H1 (cell line): ENCODE measurements at regions not wholly inside any gene's neighbourhood (a gene's known extent, or its start where the extent isn't known, plus 50 kb on each side); places are given as distances from the start of the nearest gene placed in this dataset.

Source experiments
- CTCF ChIA-PET: fragments of 300-600 bp; sonication (Branson Sonifier 250); formaldehyde crosslinking; loops from one replicate; lab custom pipeline; 2021; ENCODE audit not compliant: partially characterized antibody; lab: Charles Lee
- POLR2A ChIA-PET: fragments of 300-600 bp; sonication (Branson Sonifier 250); formaldehyde crosslinking; loops from one replicate; lab custom pipeline; 2021; ENCODE audit warnings: inconsistent platforms; ENCODE audit not compliant: partially characterized antibody; lab: Charles Lee
- DNase-seq, 2 experiments: peaks; one replicate each; pipeline versions ENCODE4 v3.0.0 to v3.0.0-alpha.2; 2010 to 2022; ENCODE audit warnings: low spot score in 2 of 2, low read depth in 1 of 2, mixed read lengths in 1 of 2
- FAIRE-seq: peaks from 2 replicates; lab custom pipeline; 2011; peaks lifted over from hg19 to GRCh38; lab: Jason Lieb, UNC
- H2AFZ ChIP-seq: 2 replicates; pipeline ENCODE4 v1.8.1; 2012; ENCODE audit warnings: low read length, inconsistent platforms
- H2AK5ac ChIP-seq: 2 replicates; pipeline ENCODE4 v1.6.1; 2013; ENCODE audit warnings: low read depth, low read length
- H2BK120ac ChIP-seq: replicated peaks from 2 replicates; pipeline ENCODE3; 2013; ENCODE audit warnings: low read depth, low read length, inconsistent platforms
- H2BK12ac ChIP-seq: 2 replicates; pipeline ENCODE4 v1.6.1; 2013; ENCODE audit warnings: low read depth, low read length
- H2BK15ac ChIP-seq: 2 replicates; pipeline ENCODE4 v1.6.1; 2013; ENCODE audit warnings: low read length
- H2BK20ac ChIP-seq: 2 replicates; pipeline ENCODE4 v1.6.1; 2013; ENCODE audit warnings: low read length
- H2BK5ac ChIP-seq: 2 replicates; pipeline ENCODE4 v1.6.1; 2013; ENCODE audit warnings: low read depth, low read length
- H3K14ac ChIP-seq: 2 replicates; pipeline ENCODE4 v1.6.1; 2013; ENCODE audit warnings: inconsistent platforms; ENCODE audit not compliant: insufficient read length
- H3K18ac ChIP-seq: 2 replicates; pipeline ENCODE4 v1.6.1; 2013; ENCODE audit warnings: low read length; ENCODE audit errors: extremely low read depth
- H3K23ac ChIP-seq: 2 replicates; pipeline ENCODE4 v1.6.1; 2013; ENCODE audit warnings: inconsistent platforms; ENCODE audit not compliant: insufficient read length
- H3K23me2 ChIP-seq: 2 replicates; pipeline ENCODE4 v1.6.1; 2013; ENCODE audit warnings: low read depth, low read length
- H3K27ac ChIP-seq: 2 replicates; pipeline ENCODE4 v1.6.1; 2011; ENCODE audit warnings: low read depth, low read length, inconsistent platforms
- H3K27me3 ChIP-seq, 4 experiments: replicated peaks in 1 of 4; 1 replicate in 1 of 4; 2 replicates in 3 of 4; pipeline versions ENCODE4 v1.6.1 to v1.8.1; 2011 to 2013; ENCODE audit warnings: low read length in 3 of 4, mild to moderate bottlenecking in 3 of 4, inconsistent platforms in 2 of 4, mixed read lengths in 2 of 4, moderate library complexity in 1 of 4; ENCODE audit not compliant: control insufficient read depth in 3 of 4, insufficient read depth in 3 of 4; ENCODE audit errors: extremely low read depth in 1 of 4
- H3K36me3 ChIP-seq, 4 experiments: 2 replicates each; pipeline versions ENCODE4 v1.6.1 to v1.8.1; 2011 to 2013; ENCODE audit warnings: mild to moderate bottlenecking in 4 of 4, low read length in 3 of 4, moderate library complexity in 2 of 4, control low read depth in 1 of 4, inconsistent platforms in 1 of 4; ENCODE audit not compliant: insufficient read depth in 4 of 4, control insufficient read depth in 2 of 4
- H3K4ac ChIP-seq: replicated peaks from 2 replicates; pipeline ENCODE3; 2013; ENCODE audit warnings: low read length, low read depth, mixed read lengths, inconsistent platforms; ENCODE audit not compliant: insufficient read length
- H3K4me1 ChIP-seq, 4 experiments: replicated peaks in 1 of 4; 1 replicate in 1 of 4; 2 replicates in 3 of 4; pipeline versions ENCODE4 v1.6.1 to v1.8.1; 2011 to 2013; ENCODE audit warnings: low read length in 3 of 4, inconsistent platforms in 2 of 4, mixed read lengths in 1 of 4; ENCODE audit not compliant: insufficient read depth in 4 of 4, control insufficient read depth in 3 of 4
- H3K4me2 ChIP-seq, 2 experiments: 2 replicates each; pipeline versions ENCODE4 v1.6.1 to v1.8.1; 2011 to 2013; ENCODE audit warnings: low read depth in 2 of 2, low read length in 2 of 2, control low read depth in 1 of 2, inconsistent platforms in 1 of 2, mild to moderate bottlenecking in 1 of 2; ENCODE audit not compliant: insufficient read depth in 1 of 2
- H3K4me3 ChIP-seq, 4 experiments: fragments of 200-600, 300-600 bp in 1 of 4; sonication (generic), shearing (Covaris generic), sonication (Bioruptor Twin) in 1 of 4; 2 replicates each; pipeline versions ENCODE4 v1.5.1 to v1.8.1; 2011 to 2016; ENCODE audit warnings: low read length in 4 of 4, low read depth in 3 of 4, control low read depth in 2 of 4, inconsistent platforms in 2 of 4, mild to moderate bottlenecking in 2 of 4, mixed read lengths in 1 of 4, moderate library complexity in 1 of 4; ENCODE audit not compliant: insufficient read depth in 2 of 4; ENCODE audit errors: extremely low read depth in 1 of 4
- H3K56ac ChIP-seq: replicated peaks from 2 replicates; pipeline ENCODE3; 2013; ENCODE audit warnings: low read depth, mild to moderate bottlenecking, mixed read lengths, low read length, inconsistent platforms; ENCODE audit not compliant: insufficient read length
- H3K79me1 ChIP-seq: 2 replicates; pipeline ENCODE4 v1.6.1; 2013; ENCODE audit warnings: low read depth, low read length, control low read depth
- H3K79me2 ChIP-seq, 2 experiments: 2 replicates each; pipeline versions ENCODE4 v1.6.1 to v1.8.1; 2012 to 2013; ENCODE audit warnings: low read length in 2 of 2, mild to moderate bottlenecking in 2 of 2, inconsistent platforms in 1 of 2; ENCODE audit not compliant: insufficient read depth in 2 of 2, control insufficient read depth in 1 of 2
- H3K9ac ChIP-seq, 4 experiments: replicated peaks in 1 of 4; 1 replicate in 1 of 4; 2 replicates in 3 of 4; pipeline versions ENCODE4 v1.6.1 to v1.8.1; 2011 to 2013; ENCODE audit warnings: low read depth in 3 of 4, low read length in 3 of 4, control low read depth in 2 of 4, mild to moderate bottlenecking in 2 of 4, moderate library complexity in 2 of 4, inconsistent platforms in 1 of 4; ENCODE audit errors: extremely low read depth in 1 of 4
- H3K9me3 ChIP-seq, 2 experiments: 2 replicates each; pipeline versions ENCODE4 v1.6.1 to v1.8.1; 2012 to 2013; ENCODE audit warnings: mild to moderate bottlenecking in 2 of 2, moderate library complexity in 2 of 2, control low read depth in 1 of 2, inconsistent platforms in 1 of 2, low read depth in 1 of 2, low read length in 1 of 2, mixed read lengths in 1 of 2; ENCODE audit not compliant: insufficient read depth in 2 of 2
- H4K20me1 ChIP-seq, 2 experiments: replicated peaks in 1 of 2; 2 replicates each; pipeline versions ENCODE3 to v1.8.1; 2011 to 2013; ENCODE audit warnings: inconsistent platforms in 2 of 2, low read length in 2 of 2, mild to moderate bottlenecking in 1 of 2; ENCODE audit not compliant: insufficient read depth in 2 of 2, control insufficient read depth in 1 of 2
- H4K5ac ChIP-seq: 2 replicates; pipeline ENCODE4 v1.6.1; 2013; ENCODE audit warnings: low read length, low read depth, mixed read lengths, inconsistent platforms; ENCODE audit not compliant: insufficient read length
- H4K8ac ChIP-seq: 2 replicates; pipeline ENCODE4 v1.8.0; 2013; ENCODE audit warnings: mild to moderate bottlenecking, moderate library complexity, low read length, inconsistent platforms; ENCODE audit not compliant: insufficient read depth; ENCODE audit errors: extremely low read depth
- H4K91ac ChIP-seq: replicated peaks from 2 replicates; pipeline ENCODE3; 2013; ENCODE audit warnings: low read length, mixed read lengths, inconsistent platforms; ENCODE audit not compliant: insufficient read length
- ATF2 ChIP-seq: IDR thresholded peaks from 2 replicates; pipeline ENCODE4 v1.6.1; 2012; ENCODE audit warnings: low read length, inconsistent platforms
- ATF3 ChIP-seq: IDR thresholded peaks from 2 replicates; pipeline ENCODE4 v1.6.1; 2011; ENCODE audit warnings: low read depth, mild to moderate bottlenecking, low read length; ENCODE audit not compliant: insufficient read depth
- CEBPB ChIP-seq: IDR thresholded peaks from 2 replicates; pipeline ENCODE4 v1.6.1; 2012; ENCODE audit warnings: low read depth, low read length
- E2F6 ChIP-seq: IDR thresholded peaks from 2 replicates; pipeline ENCODE4 v1.6.1; 2012; ENCODE audit warnings: inconsistent platforms
- GABPA ChIP-seq: IDR thresholded peaks from 2 replicates; pipeline ENCODE4 v1.6.1; 2011; ENCODE audit warnings: mild to moderate bottlenecking, low read length, moderate library complexity, borderline replicate concordance; ENCODE audit not compliant: insufficient read depth
- POLR2A ChIP-seq, 2 experiments: IDR thresholded peaks; 1 replicate in 1 of 2; 2 replicates in 1 of 2; pipeline ENCODE4 v1.6.1; 2011; ENCODE audit warnings: low read depth in 2 of 2, low read length in 2 of 2, mild to moderate bottlenecking in 2 of 2; ENCODE audit errors: control extremely low read depth in 1 of 2
- RBBP5 ChIP-seq: IDR thresholded peaks from 2 replicates; pipeline ENCODE4 v1.7.1; 2012; ENCODE audit warnings: low read depth, mild to moderate bottlenecking, inconsistent platforms, low read length, moderate library complexity, borderline replicate concordance
- TEAD4 ChIP-seq: IDR thresholded peaks from 2 replicates; pipeline ENCODE4 v1.6.1; 2012; ENCODE audit warnings: low read depth, low read length, inconsistent platforms, mixed read lengths
- WGBS, 2 experiments: shearing (Covaris generic) in 1 of 2; methylation state at CpG; one replicate each; pipeline versions ENCODE4 v1.1.6 to v1.1.7; 2013 to 2015; ENCODE audit warnings: low lambda C conversion rate in 2 of 2, mixed read lengths in 2 of 2, inconsistent platforms in 1 of 2, low coverage in 1 of 2, missing lambda C conversion rate in 1 of 2; ENCODE audit not compliant: insufficient replicate concordance in 2 of 2, insufficient coverage in 1 of 2, insufficient read length in 1 of 2; ENCODE audit errors: extremely low coverage in 1 of 2, missing lambda C conversion rate in 1 of 2; 5-methylcytosine and 5-hydroxymethylcytosine counted together

- WGBS, 2 experiments = 92% methylated on average over 2 of the region's 2 CpGs; no CpG with 5 or more reads in 1 of the 2 experiments
- H3K27me3 ChIP-seq = no peaks in the 10 kb centered on the region
- no peak for DNase-seq
Observed at GRCh38 chr18:73626859-73627258, 520.8 kb downstream of the FBXO15 start.

More at GRCh38 chr18:73626859-73627258, 520.8 kb downstream of the FBXO15 start:
- no peak overlapping the region for H4K5ac ChIP-seq
- H2AK5ac ChIP-seq = no peak overlapping the region
- no peak overlapping the region for H3K27ac ChIP-seq
- no peak overlapping the region for H3K18ac ChIP-seq
- H3K23me2 ChIP-seq = no peaks in the 10 kb centered on the region
- no peak overlapping the region for H2BK15ac ChIP-seq
- no peak overlapping the region for H3K4ac ChIP-seq
- no peak overlapping the region for H2AFZ ChIP-seq
- H2BK5ac ChIP-seq = no peak overlapping the region
- no peaks in the 10 kb centered on the region for H3K9me3 ChIP-seq
- H4K8ac ChIP-seq = no peak overlapping the region
- H3K23ac ChIP-seq = no peak overlapping the region
- H3K9ac ChIP-seq = no peak overlapping the region
- TF ChIP-seq ATF2 (no peak), CEBPB (no peak), GABPA (no peak), E2F6 (no peak), ATF3 (no peak), POLR2A (IDR thresholded peaks at IDR 0.05; ENCODE audit: control extremely low read depth in 1 of 2, low read depth in 2 of 2, low read length in 2 of 2) (no peak), RBBP5 (no peak), TEAD4 (no peak)
- H3K14ac ChIP-seq = no peak overlapping the region
- no peak overlapping the region for H2BK120ac ChIP-seq
- POLR2A ChIA-PET = no interaction called here
- no peaks in the 10 kb centered on the region for H3K4me1 ChIP-seq
- H3K36me3 ChIP-seq = no peaks in the 10 kb centered on the region
- CTCF ChIA-PET = interaction anchor here (1.2 kb wide), 1 partner anchor 13 kb away, joined by 3 read pairs; no protein-coding TSS in a partner anchor
- no peak overlapping the region for H2BK20ac ChIP-seq
- no peak overlapping the region for H3K4me3 ChIP-seq
- H4K91ac ChIP-seq = no peak overlapping the region
- H4K20me1 ChIP-seq = no peaks in the 10 kb centered on the region
- H3K79me1 ChIP-seq = no peaks in the 10 kb centered on the region
- no peak overlapping the region for H3K4me2 ChIP-seq
- no peak overlapping the region for H3K56ac ChIP-seq
- H3K79me2 ChIP-seq = no peaks in the 10 kb centered on the region
- no peak for FAIRE-seq
- H2BK12ac ChIP-seq = no peak overlapping the region
